ENCODE measurements at regions not wholly inside any gene's neighbourhood (a gene's known extent, or its start where the extent isn't known, plus 50 kb on each side); places are given as distances from the start of the nearest gene placed in this dataset.

DNA sequence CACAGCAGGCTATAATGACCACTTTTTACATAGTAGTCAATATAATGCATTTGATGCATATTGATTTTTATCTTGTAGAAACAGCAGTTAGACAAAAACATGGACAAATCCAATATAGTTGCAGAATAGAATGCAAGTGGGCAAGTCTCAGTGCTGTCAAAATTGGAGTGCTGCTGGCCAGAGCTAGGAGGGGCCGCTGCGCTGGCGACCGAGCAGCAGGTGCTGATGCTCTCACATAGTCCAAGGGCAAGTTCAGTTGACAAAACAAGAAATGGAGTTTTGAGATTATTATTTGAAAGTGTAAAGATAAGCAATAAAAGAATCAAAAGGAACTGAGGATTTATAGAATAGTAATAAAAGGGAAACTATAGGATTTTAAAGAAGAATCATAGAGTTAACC, 60.6 kb upstream of the CDK20 start:
- TF ChIP-seq HOXA7 (CRISPR knock-in tag; IDR thresholded peaks at IDR 0.05; ENCODE audit: borderline replicate concordance): no peak
- TF ChIP-seq, protein P1, sequence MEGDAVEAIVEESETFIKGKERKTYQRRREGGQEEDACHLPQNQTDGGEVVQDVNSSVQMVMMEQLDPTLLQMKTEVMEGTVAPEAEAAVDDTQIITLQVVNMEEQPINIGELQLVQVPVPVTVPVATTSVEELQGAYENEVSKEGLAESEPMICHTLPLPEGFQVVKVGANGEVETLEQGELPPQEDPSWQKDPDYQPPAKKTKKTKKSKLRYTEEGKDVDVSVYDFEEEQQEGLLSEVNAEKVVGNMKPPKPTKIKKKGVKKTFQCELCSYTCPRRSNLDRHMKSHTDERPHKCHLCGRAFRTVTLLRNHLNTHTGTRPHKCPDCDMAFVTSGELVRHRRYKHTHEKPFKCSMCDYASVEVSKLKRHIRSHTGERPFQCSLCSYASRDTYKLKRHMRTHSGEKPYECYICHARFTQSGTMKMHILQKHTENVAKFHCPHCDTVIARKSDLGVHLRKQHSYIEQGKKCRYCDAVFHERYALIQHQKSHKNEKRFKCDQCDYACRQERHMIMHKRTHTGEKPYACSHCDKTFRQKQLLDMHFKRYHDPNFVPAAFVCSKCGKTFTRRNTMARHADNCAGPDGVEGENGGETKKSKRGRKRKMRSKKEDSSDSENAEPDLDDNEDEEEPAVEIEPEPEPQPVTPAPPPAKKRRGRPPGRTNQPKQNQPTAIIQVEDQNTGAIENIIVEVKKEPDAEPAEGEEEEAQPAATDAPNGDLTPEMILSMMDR (tag by site-specific recombination; IDR thresholded peaks at IDR 0.05): no peak
- no peak for TF ChIP-seq ZNF768 (tag by site-specific recombination; IDR thresholded peaks at IDR 0.05)
- no peak for TF ChIP-seq SETDB1 (IDR thresholded peaks at IDR 0.05; ENCODE audit: insufficient read length, low read length)
- no peak for TF ChIP-seq ZNF426 (tag by site-specific recombination; IDR thresholded peaks at IDR 0.05)
- no peak for TF ChIP-seq KLF10 (tag by site-specific recombination; IDR thresholded peaks at IDR 0.05)
- no peak for TF ChIP-seq ZNF510 (tag by site-specific recombination; IDR thresholded peaks at IDR 0.05; ENCODE audit: insufficient replicate concordance)
- no peak for TF ChIP-seq EGR2 (tag by site-specific recombination; IDR thresholded peaks at IDR 0.05; ENCODE audit: low read depth)
- no peak for TF ChIP-seq ZNF416 (tag by site-specific recombination; IDR thresholded peaks at IDR 0.05)
- TF ChIP-seq ZNF121 (tag by site-specific recombination; IDR thresholded peaks at IDR 0.05): no peak
- no peak for TF ChIP-seq REST (tag by site-specific recombination; IDR thresholded peaks at IDR 0.05)
- TF ChIP-seq ZNF558 (tag by site-specific recombination; IDR thresholded peaks at IDR 0.05): no peak
- TF ChIP-seq, protein P2, sequence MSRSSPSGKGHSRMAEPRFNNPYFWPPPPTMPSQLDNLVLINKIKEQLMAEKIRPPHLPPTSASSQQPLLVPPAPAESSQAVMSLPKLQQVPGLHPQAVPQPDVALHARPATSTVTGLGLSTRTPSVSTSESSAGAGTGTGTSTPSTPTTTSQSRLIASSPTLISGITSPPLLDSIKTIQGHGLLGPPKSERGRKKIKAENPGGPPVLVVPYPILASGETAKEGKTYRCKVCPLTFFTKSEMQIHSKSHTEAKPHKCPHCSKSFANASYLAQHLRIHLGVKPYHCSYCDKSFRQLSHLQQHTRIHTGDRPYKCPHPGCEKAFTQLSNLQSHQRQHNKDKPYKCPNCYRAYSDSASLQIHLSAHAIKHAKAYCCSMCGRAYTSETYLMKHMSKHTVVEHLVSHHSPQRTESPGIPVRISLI (tag by site-specific recombination; IDR thresholded peaks at IDR 0.05): no peak

Data from HEK293 (cell line).